ENCODE measurements at regions not wholly inside any gene's neighbourhood (a gene's known extent, or its start where the extent isn't known, plus 50 kb on each side); places are given as distances from the start of the nearest gene placed in this dataset.

GRCh38 chr13:74569251-74569650 is 435.0 kb upstream of the KLF12 start:
- 0% methylated on average over 1 of the region's 1 CpG for WGBS, 2 donors (ENCODE audit: low coverage in 1 of 2)
- no peak for TF ChIP-seq EP300 (IDR thresholded peaks at IDR 0.05; ENCODE audit: low read depth)
- no peak for TF ChIP-seq POLR2A (IDR thresholded peaks at IDR 0.05)
- no peaks in the 10 kb centered on the region for H3K36me3 ChIP-seq
- no peaks in the 10 kb centered on the region for H3K4me1 ChIP-seq
- intact Hi-C loops (cut with DNase I; ENCODE audit: low total_unique reads) = no loop called here
- no peaks in the 10 kb centered on the region for H3K9me3 ChIP-seq
- no peak overlapping the region for H3K27ac ChIP-seq
- in situ Hi-C loops (cut with MboI; ENCODE audit: low pct_ligation_motif_present in 1 of 4, low pct_unique_long_range_greater_than_20kb in 1 of 4, low sequenced_read_pairs in 3 of 4) = no loop called here
- no peaks in the 10 kb centered on the region for H3K27me3 ChIP-seq
- no peak for DNase-seq
- H3K4me3 ChIP-seq = no peak overlapping the region

- WGBS, 2 donors (ENCODE audit: low coverage in 1 of 2) = 80 to 87% methylated on average over 3 of the region's 3 CpGs
These were observed 433.3 kb upstream of the KLF12 start for GRCh38 chr13:74567485-74567884.

GRCh38 chr13:74562381-74562780 is 428.2 kb upstream of the KLF12 start:
- H3K4me1 ChIP-seq = peaks cover 0 to 3% (median 2%) of the 10 kb centered on the region in 4 donors
- H3K36me3 ChIP-seq = no peaks in the 10 kb centered on the region
- in situ Hi-C loops (cut with MboI; ENCODE audit: low pct_ligation_motif_present in 1 of 4, low pct_unique_long_range_greater_than_20kb in 1 of 4, low sequenced_read_pairs in 3 of 4) (no loop called here), intact Hi-C loops (cut with DNase I; ENCODE audit: low total_unique reads) (no loop called here)
- TF ChIP-seq POLR2A (IDR thresholded peaks at IDR 0.05) (no peak), CTCF (IDR thresholded peaks at IDR 0.05) (no peak), POLR2AphosphoS5 (IDR thresholded peaks at IDR 0.05) (no peak), EP300 (IDR thresholded peaks at IDR 0.05; ENCODE audit: low read depth) (no peak)
- no peaks in the 10 kb centered on the region for H3K27me3 ChIP-seq
- H3K27ac ChIP-seq = no peak overlapping the region
- no peak for DNase-seq
- no peaks in the 10 kb centered on the region for H3K9me3 ChIP-seq
- H3K4me3 ChIP-seq = no peak overlapping the region
- 92% methylated on average over 1 of the region's 1 CpG; no CpG with 5 or more reads in 1 of the 2 donors for WGBS, 2 donors (ENCODE audit: low coverage in 1 of 2)

More at GRCh38 chr13:74567485-74567884, 433.3 kb upstream of the KLF12 start:
- Histone ChIP-seq H3K36me3 (no peaks in the 10 kb centered on the region), H3K4me3 (no peak overlapping the region), H3K27ac (no peak overlapping the region), H3K27me3 (no peaks in the 10 kb centered on the region), H3K9me3 (no peaks in the 10 kb centered on the region), H3K4me1 (no peaks in the 10 kb centered on the region)
- in situ Hi-C loops (cut with MboI; ENCODE audit: low pct_ligation_motif_present in 1 of 4, low pct_unique_long_range_greater_than_20kb in 1 of 4, low sequenced_read_pairs in 3 of 4) (no loop called here), intact Hi-C loops (cut with DNase I; ENCODE audit: low total_unique reads) (no loop called here)
- TF ChIP-seq POLR2A (IDR thresholded peaks at IDR 0.05) (no peak), CTCF (IDR thresholded peaks at IDR 0.05) (no peak), POLR2AphosphoS5 (IDR thresholded peaks at IDR 0.05) (no peak), EP300 (IDR thresholded peaks at IDR 0.05; ENCODE audit: low read depth) (no peak)
- no peak for DNase-seq

GRCh38 chr13:74561155-74561554 is 427.0 kb upstream of the KLF12 start:
- no peak overlapping the region for H3K27ac ChIP-seq
- peaks cover 0 to 4% (median 2%) of the 10 kb centered on the region in 4 donors for H3K4me1 ChIP-seq
- in situ Hi-C loops (cut with MboI; ENCODE audit: low pct_ligation_motif_present in 1 of 4, low pct_unique_long_range_greater_than_20kb in 1 of 4, low sequenced_read_pairs in 3 of 4) (no loop called here), intact Hi-C loops (cut with DNase I; ENCODE audit: low total_unique reads) (no loop called here)
- TF ChIP-seq EP300 (IDR thresholded peaks at IDR 0.05; ENCODE audit: low read depth) (no peak), CTCF (IDR thresholded peaks at IDR 0.05) (no peak), POLR2A (IDR thresholded peaks at IDR 0.05) (no peak), POLR2AphosphoS5 (IDR thresholded peaks at IDR 0.05) (no peak)
- no peak for DNase-seq
- H3K9me3 ChIP-seq = no peaks in the 10 kb centered on the region
- H3K27me3 ChIP-seq = no peaks in the 10 kb centered on the region
- no peaks in the 10 kb centered on the region for H3K36me3 ChIP-seq
- H3K4me3 ChIP-seq = no peak overlapping the region

GRCh38 chr13:74560325-74560724 is 426.1 kb upstream of the KLF12 start:
- no peak for TF ChIP-seq POLR2A (IDR thresholded peaks at IDR 0.05)
- no peak for TF ChIP-seq EP300 (IDR thresholded peaks at IDR 0.05; ENCODE audit: low read depth)
- TF ChIP-seq POLR2AphosphoS5 (IDR thresholded peaks at IDR 0.05) = no peak
- no peak for TF ChIP-seq CTCF (IDR thresholded peaks at IDR 0.05)
- DNase-seq = no peak
- in situ Hi-C loops (cut with MboI; ENCODE audit: low pct_ligation_motif_present in 1 of 4, low pct_unique_long_range_greater_than_20kb in 1 of 4, low sequenced_read_pairs in 3 of 4) (no loop called here), intact Hi-C loops (cut with DNase I; ENCODE audit: low total_unique reads) (no loop called here)
- Histone ChIP-seq H3K27me3 (no peaks in the 10 kb centered on the region), H3K4me1 (peaks cover 0 to 4% (median 2%) of the 10 kb centered on the region in 4 donors), H3K4me3 (no peak overlapping the region), H3K27ac (no peak overlapping the region), H3K9me3 (no peaks in the 10 kb centered on the region), H3K36me3 (no peaks in the 10 kb centered on the region)
- 83 to 91% methylated on average over 4 of the region's 4 CpGs for WGBS, 2 donors (ENCODE audit: low coverage in 1 of 2)
